ENCODE measurements at regions not wholly inside any gene's neighbourhood (a gene's known extent, or its start where the extent isn't known, plus 50 kb on each side); places are given as distances from the start of the nearest gene placed in this dataset.

DNA sequence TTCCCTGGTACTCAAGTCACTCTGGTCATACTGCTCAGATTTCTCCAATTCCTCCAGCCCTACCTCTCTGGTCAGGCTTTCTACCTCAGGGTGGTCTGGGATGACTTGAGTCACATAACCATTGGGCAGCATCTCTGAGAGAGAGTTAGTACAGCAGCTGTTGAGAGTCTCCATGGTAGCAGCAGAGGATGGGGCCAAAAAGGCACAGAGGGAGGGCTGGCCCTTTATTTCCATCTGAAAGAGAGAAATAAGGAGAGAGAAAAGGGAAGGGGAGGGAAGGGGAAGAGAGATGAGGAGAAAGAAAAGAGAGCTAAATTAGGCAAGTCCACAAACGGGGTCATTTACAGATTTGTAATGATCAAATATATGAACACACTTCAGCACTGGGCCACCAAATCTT is 149.1 kb upstream of the ARHGEF9 start:
- CTCF ChIA-PET: interaction anchor here (1.4 to 1.7 kb wide), 3 partner anchors 15 to 636 kb away, joined by 3 to 4 read pairs (median 3); no protein-coding TSS in a partner anchor
- POLR2A ChIA-PET: no interaction called here
- DNase-seq (ENCODE audit: low spot score) (no peak), ATAC-seq (peak; percentile 66)
- 0 out of 2 replicates have a peak, but pooled peaks cover 3% of the 10 kb centered on the region for H3K9me3 Mint-ChIP-seq
- H3K36me3 Mint-ChIP-seq: no peaks in the 10 kb centered on the region
- no peak for TF ChIP-seq ESRRA (CRISPR knock-in tag; IDR thresholded peaks at IDR 0.05; ENCODE audit: borderline replicate concordance)
- no peak for TF ChIP-seq E2F5 (CRISPR knock-in tag; IDR thresholded peaks at IDR 0.05)
- no peak for TF ChIP-seq ARID4B (CRISPR knock-in tag; IDR thresholded peaks at IDR 0.05; ENCODE audit: borderline replicate concordance)
- no peak for TF ChIP-seq CDX4 (CRISPR knock-in tag; IDR thresholded peaks at IDR 0.05; ENCODE audit: borderline replicate concordance)
- TF ChIP-seq ZNF423 (CRISPR knock-in tag; IDR thresholded peaks at IDR 0.05): no peak
- no peak for TF ChIP-seq JAZF1 (CRISPR knock-in tag; IDR thresholded peaks at IDR 0.05)
- TF ChIP-seq JUN (CRISPR knock-in tag; IDR thresholded peaks at IDR 0.05): no peak
- no peak for TF ChIP-seq ZNF317 (CRISPR knock-in tag; IDR thresholded peaks at IDR 0.05; ENCODE audit: borderline replicate concordance, low read depth)
- no peak for TF ChIP-seq GABPB1 (CRISPR knock-in tag; IDR thresholded peaks at IDR 0.05)
- no peak for TF ChIP-seq TCF7 (CRISPR knock-in tag; IDR thresholded peaks at IDR 0.05; ENCODE audit: low read depth)
- TF ChIP-seq NFE2L1 (CRISPR knock-in tag; IDR thresholded peaks at IDR 0.05): no peak
- no peak for TF ChIP-seq SMAD3 (CRISPR knock-in tag; IDR thresholded peaks at IDR 0.05; ENCODE audit: borderline replicate concordance)
- no peak overlapping the region for H3K27ac Mint-ChIP-seq
- H3K4me1 Mint-ChIP-seq: peaks cover 27% of the 10 kb centered on the region
- no peaks in the 10 kb centered on the region; the same call in none of the 2 replicates for H3K27me3 Mint-ChIP-seq (ENCODE audit: low read depth)
- H3K4me3 Mint-ChIP-seq: peak overlapping the region; percentile 39; the same call in 1 of the 2 replicates

GRCh38 chrX:63932907-63933306 is 147.9 kb upstream of the ARHGEF9 start:
- no peak for ATAC-seq
- H3K27me3 Mint-ChIP-seq (ENCODE audit: low read depth): no peaks in the 10 kb centered on the region; the same call in none of the 2 replicates
- H3K9me3 Mint-ChIP-seq: peaks cover 11% of the 10 kb centered on the region; the same call in 1 of the 2 replicates
- H3K4me3 Mint-ChIP-seq: no peak overlapping the region
- no peak overlapping the region for H3K27ac Mint-ChIP-seq
- 0 out of 2 replicates have a peak, but pooled peaks cover 3% of the 10 kb centered on the region for H3K36me3 Mint-ChIP-seq
- DNase-seq (ENCODE audit: low spot score): no peak
- no peak for TF ChIP-seq FOXJ3 (CRISPR knock-in tag; IDR thresholded peaks at IDR 0.05; ENCODE audit: borderline replicate concordance)
- no peak for TF ChIP-seq CREM (CRISPR knock-in tag; IDR thresholded peaks at IDR 0.05)
- no peak for TF ChIP-seq ZNF416 (CRISPR knock-in tag; IDR thresholded peaks at IDR 0.05)
- TF ChIP-seq NR1H2 (CRISPR knock-in tag; IDR thresholded peaks at IDR 0.05): no peak
- peaks cover 27% of the 10 kb centered on the region for H3K4me1 Mint-ChIP-seq
- CTCF ChIA-PET: no interaction called here
- POLR2A ChIA-PET: no interaction called here

DNA sequence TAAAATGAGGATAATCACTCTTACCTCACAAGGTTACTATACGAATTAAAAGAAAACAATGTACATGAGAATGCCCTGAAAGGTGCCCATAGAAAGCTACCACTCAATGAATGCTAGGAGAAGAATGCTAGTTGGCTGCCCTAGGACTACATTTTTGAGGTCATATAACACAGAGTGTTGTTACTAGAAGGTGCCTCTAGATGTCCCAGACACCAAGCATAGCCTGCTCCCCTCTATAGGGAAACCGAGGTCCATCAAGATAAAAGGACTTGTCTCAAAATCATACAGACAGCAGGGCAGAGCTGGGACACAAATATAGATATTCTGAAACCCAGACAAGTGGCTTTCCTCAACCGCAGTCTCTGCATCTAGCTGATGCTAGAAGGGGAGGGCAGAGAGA is 147.0 kb upstream of the ARHGEF9 start:
- Mint-ChIP-seq H3K9me3 (peaks cover 11% of the 10 kb centered on the region; the same call in 1 of the 2 replicates), H3K4me3 (no peak overlapping the region)

More for the DNA sequence above, 147.0 kb upstream of the ARHGEF9 start:
- TF ChIP-seq ZNF671 (CRISPR knock-in tag; IDR thresholded peaks at IDR 0.05): no peak
- TF ChIP-seq, protein P1, sequence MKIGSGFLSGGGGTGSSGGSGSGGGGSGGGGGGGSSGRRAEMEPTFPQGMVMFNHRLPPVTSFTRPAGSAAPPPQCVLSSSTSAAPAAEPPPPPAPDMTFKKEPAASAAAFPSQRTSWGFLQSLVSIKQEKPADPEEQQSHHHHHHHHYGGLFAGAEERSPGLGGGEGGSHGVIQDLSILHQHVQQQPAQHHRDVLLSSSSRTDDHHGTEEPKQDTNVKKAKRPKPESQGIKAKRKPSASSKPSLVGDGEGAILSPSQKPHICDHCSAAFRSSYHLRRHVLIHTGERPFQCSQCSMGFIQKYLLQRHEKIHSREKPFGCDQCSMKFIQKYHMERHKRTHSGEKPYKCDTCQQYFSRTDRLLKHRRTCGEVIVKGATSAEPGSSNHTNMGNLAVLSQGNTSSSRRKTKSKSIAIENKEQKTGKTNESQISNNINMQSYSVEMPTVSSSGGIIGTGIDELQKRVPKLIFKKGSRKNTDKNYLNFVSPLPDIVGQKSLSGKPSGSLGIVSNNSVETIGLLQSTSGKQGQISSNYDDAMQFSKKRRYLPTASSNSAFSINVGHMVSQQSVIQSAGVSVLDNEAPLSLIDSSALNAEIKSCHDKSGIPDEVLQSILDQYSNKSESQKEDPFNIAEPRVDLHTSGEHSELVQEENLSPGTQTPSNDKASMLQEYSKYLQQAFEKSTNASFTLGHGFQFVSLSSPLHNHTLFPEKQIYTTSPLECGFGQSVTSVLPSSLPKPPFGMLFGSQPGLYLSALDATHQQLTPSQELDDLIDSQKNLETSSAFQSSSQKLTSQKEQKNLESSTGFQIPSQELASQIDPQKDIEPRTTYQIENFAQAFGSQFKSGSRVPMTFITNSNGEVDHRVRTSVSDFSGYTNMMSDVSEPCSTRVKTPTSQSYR (CRISPR knock-in tag; IDR thresholded peaks at IDR 0.05): no peak
- TF ChIP-seq, protein P2, sequence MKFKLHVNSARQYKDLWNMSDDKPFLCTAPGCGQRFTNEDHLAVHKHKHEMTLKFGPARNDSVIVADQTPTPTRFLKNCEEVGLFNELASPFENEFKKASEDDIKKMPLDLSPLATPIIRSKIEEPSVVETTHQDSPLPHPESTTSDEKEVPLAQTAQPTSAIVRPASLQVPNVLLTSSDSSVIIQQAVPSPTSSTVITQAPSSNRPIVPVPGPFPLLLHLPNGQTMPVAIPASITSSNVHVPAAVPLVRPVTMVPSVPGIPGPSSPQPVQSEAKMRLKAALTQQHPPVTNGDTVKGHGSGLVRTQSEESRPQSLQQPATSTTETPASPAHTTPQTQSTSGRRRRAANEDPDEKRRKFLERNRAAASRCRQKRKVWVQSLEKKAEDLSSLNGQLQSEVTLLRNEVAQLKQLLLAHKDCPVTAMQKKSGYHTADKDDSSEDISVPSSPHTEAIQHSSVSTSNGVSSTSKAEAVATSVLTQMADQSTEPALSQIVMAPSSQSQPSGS (CRISPR knock-in tag; IDR thresholded peaks at IDR 0.05; ENCODE audit: borderline replicate concordance, low read depth): no peak
- no peak for TF ChIP-seq ZNF263 (CRISPR knock-in tag; IDR thresholded peaks at IDR 0.05; ENCODE audit: low read depth)
- TF ChIP-seq ZNF121 (CRISPR knock-in tag; IDR thresholded peaks at IDR 0.05): no peak
- no peak for TF ChIP-seq ZNF232 (CRISPR knock-in tag; IDR thresholded peaks at IDR 0.05)
- no peak for TF ChIP-seq NR3C1 (CRISPR knock-in tag; conservative IDR thresholded peaks at IDR 0.05; ENCODE audit: low read depth)
- H3K27ac Mint-ChIP-seq: no peak overlapping the region
- no peak for ATAC-seq
- H3K27me3 Mint-ChIP-seq (ENCODE audit: low read depth): no peaks in the 10 kb centered on the region; the same call in none of the 2 replicates
- peaks cover 27% of the 10 kb centered on the region for H3K4me1 Mint-ChIP-seq
- no peak for DNase-seq (ENCODE audit: low spot score)
- CTCF ChIA-PET: interaction anchor here (1.4 kb wide), 1 partner anchor 162 kb away, joined by 8 read pairs; no protein-coding TSS in a partner anchor
- POLR2A ChIA-PET: no interaction called here
- H3K36me3 Mint-ChIP-seq: 0 out of 2 replicates have a peak, but pooled peaks cover 3% of the 10 kb centered on the region

Measured in WTC11 (cell line).